PFSK-1 (cell line): ENCODE measurements at regions not wholly inside any gene's neighbourhood (a gene's known extent, or its start where the extent isn't known, plus 50 kb on each side); places are given as distances from the start of the nearest gene placed in this dataset.

Source experiments
- FOXP2 ChIP-seq: optimal IDR thresholded peaks from 2 replicates; pipeline ENCODE3; 2011; ENCODE audit warnings: borderline replicate concordance, control low read depth, inconsistent platforms; ENCODE audit not compliant: insufficient read depth; ENCODE audit errors: extremely low read length, extremely low read depth
- POLR2AphosphoS5 ChIP-seq: IDR thresholded peaks from 2 replicates; pipeline ENCODE4 v1.6.1; 2012; ENCODE audit warnings: low read depth, mild to moderate bottlenecking, control low read depth, low read length, moderate library complexity
- REST ChIP-seq, 2 experiments: IDR thresholded peaks; 2 replicates each; pipeline versions ENCODE4 v1.6.1 to v1.8.0; 2011 to 2012; ENCODE audit warnings: low read depth in 2 of 2, low read length in 2 of 2, control low read depth in 1 of 2, inconsistent platforms in 1 of 2, mild to moderate bottlenecking in 1 of 2, moderate library complexity in 1 of 2; ENCODE audit not compliant: insufficient read depth in 1 of 2
- SIN3A ChIP-seq: IDR thresholded peaks from 2 replicates; pipeline ENCODE4 v1.6.1; 2012; ENCODE audit warnings: mild to moderate bottlenecking, low read length, moderate library complexity, borderline replicate concordance; ENCODE audit not compliant: insufficient read depth
- TAF1 ChIP-seq: IDR thresholded peaks from 2 replicates; pipeline ENCODE4 v1.6.1; 2012; ENCODE audit warnings: low read length, control low read depth, borderline replicate concordance; ENCODE audit not compliant: insufficient read depth

GRCh38 chr6:154605882-154606370 is 95.4 kb upstream of the CNKSR3 start:
- TF ChIP-seq FOXP2 = no peak
- no peak for TF ChIP-seq REST (IDR thresholded peaks at IDR 0.05; ENCODE audit: insufficient read depth in 1 of 2, low read depth in 2 of 2, low read length in 2 of 2)
- no peak for TF ChIP-seq TAF1
- no peak for TF ChIP-seq POLR2AphosphoS5
- no peak for TF ChIP-seq SIN3A

GRCh38 chr6:154606457-154606856 is 96.0 kb upstream of the CNKSR3 start:
- TF ChIP-seq REST (IDR thresholded peaks at IDR 0.05; ENCODE audit: insufficient read depth in 1 of 2, low read depth in 2 of 2, low read length in 2 of 2) = no peak
- no peak for TF ChIP-seq POLR2AphosphoS5
- TF ChIP-seq SIN3A = no peak
- no peak for TF ChIP-seq TAF1
- TF ChIP-seq FOXP2 = no peak

- TF ChIP-seq FOXP2 = no peak
- no peak for TF ChIP-seq SIN3A
- TF ChIP-seq POLR2AphosphoS5 = no peak
- TF ChIP-seq REST (IDR thresholded peaks at IDR 0.05; ENCODE audit: insufficient read depth in 1 of 2, low read depth in 2 of 2, low read length in 2 of 2) = no peak
- no peak for TF ChIP-seq TAF1
Observed at GRCh38 chr6:154606860-154607259, 96.4 kb upstream of the CNKSR3 start.

- TF ChIP-seq REST (IDR thresholded peaks at IDR 0.05; ENCODE audit: insufficient read depth in 1 of 2, low read depth in 2 of 2, low read length in 2 of 2) = no peak
- no peak for TF ChIP-seq POLR2AphosphoS5
- no peak for TF ChIP-seq TAF1
- TF ChIP-seq FOXP2 = no peak
- no peak for TF ChIP-seq SIN3A
Observed at GRCh38 chr6:154611241-154611640, 100.8 kb upstream of the CNKSR3 start.

GRCh38 chr6:154611847-154612246 is 101.4 kb upstream of the CNKSR3 start:
- no peak for TF ChIP-seq FOXP2
- TF ChIP-seq TAF1 = no peak
- no peak for TF ChIP-seq REST (IDR thresholded peaks at IDR 0.05; ENCODE audit: insufficient read depth in 1 of 2, low read depth in 2 of 2, low read length in 2 of 2)
- TF ChIP-seq SIN3A = no peak
- no peak for TF ChIP-seq POLR2AphosphoS5
